ENCODE measurements at regions not wholly inside any gene's neighbourhood (a gene's known extent, or its start where the extent isn't known, plus 50 kb on each side); places are given as distances from the start of the nearest gene placed in this dataset.

- no peak for TF ChIP-seq PATZ1 (CRISPR knock-in tag; IDR thresholded peaks at IDR 0.05; ENCODE audit: borderline replicate concordance)
- TF ChIP-seq RARB (CRISPR knock-in tag; IDR thresholded peaks at IDR 0.05) = no peak
- TF ChIP-seq CSRNP3 (CRISPR knock-in tag; IDR thresholded peaks at IDR 0.05) = no peak
- no peak for TF ChIP-seq ARNTL (CRISPR knock-in tag; IDR thresholded peaks at IDR 0.05; ENCODE audit: borderline replicate concordance, low read depth)
- TF ChIP-seq ZFP3 (CRISPR knock-in tag; IDR thresholded peaks at IDR 0.05) = no peak
- no peak for TF ChIP-seq CREB5 (CRISPR knock-in tag; IDR thresholded peaks at IDR 0.05; ENCODE audit: low read depth)
- TF ChIP-seq ZFP30 (CRISPR knock-in tag; IDR thresholded peaks at IDR 0.05) = no peak
- TF ChIP-seq ZNF70 (CRISPR knock-in tag; IDR thresholded peaks at IDR 0.05) = no peak
- TF ChIP-seq ISL1 (CRISPR knock-in tag; IDR thresholded peaks at IDR 0.05) = no peak
- no peak for TF ChIP-seq PPARA (CRISPR knock-in tag; IDR thresholded peaks at IDR 0.05; ENCODE audit: borderline replicate concordance)
- no peak for TF ChIP-seq OSR1 (CRISPR knock-in tag; IDR thresholded peaks at IDR 0.05)
Observed at GRCh38 chr11:135019899-135020298, 607.9 kb upstream of the B3GAT1 start.
